KOPT-K1 (cell line): ENCODE measurements at regions not wholly inside any gene's neighbourhood (a gene's known extent, or its start where the extent isn't known, plus 50 kb on each side); places are given as distances from the start of the nearest gene placed in this dataset.

ENCODE experiments used
- H3K27ac ChIP-seq: fragments of 200-600 bp; sonication (generic); 2 replicates; pipeline ENCODE4 v1.5.1; 2016; ENCODE audit warnings: antibody characterized with exemption, mild to moderate bottlenecking, low read depth, low read length; ENCODE audit not compliant: poor library complexity, severe bottlenecking
- H3K36me3 ChIP-seq: fragments of 200-600 bp; sonication (generic); 2 replicates; pipeline ENCODE4 v1.5.1; 2017; ENCODE audit warnings: antibody characterized with exemption, mild to moderate bottlenecking, low read length, moderate library complexity; ENCODE audit not compliant: insufficient read depth
- H3K9me3 ChIP-seq: fragments of 200-600 bp; sonication (generic); 2 replicates; pipeline ENCODE4 v1.5.1; 2017; ENCODE audit warnings: antibody characterized with exemption, low read length, mild to moderate bottlenecking; ENCODE audit not compliant: insufficient read depth, poor library complexity, severe bottlenecking

GRCh38 chr10:78905957-78906308 is 162.8 kb upstream of the ZMIZ1 start:
- no peaks in the 10 kb centered on the region for H3K9me3 ChIP-seq

GRCh38 chr10:78906734-78907390 is 161.9 kb upstream of the ZMIZ1 start:
- Histone ChIP-seq H3K27ac (no peak overlapping the region), H3K36me3 (no peaks in the 10 kb centered on the region), H3K9me3 (no peaks in the 10 kb centered on the region)

More at GRCh38 chr10:78905957-78906308, 162.8 kb upstream of the ZMIZ1 start:
- no peaks in the 10 kb centered on the region for H3K36me3 ChIP-seq
- H3K27ac ChIP-seq: no peak overlapping the region

GRCh38 chr10:78907551-78908211 is 161.1 kb upstream of the ZMIZ1 start:
- Histone ChIP-seq H3K9me3 (no peaks in the 10 kb centered on the region), H3K36me3 (no peaks in the 10 kb centered on the region), H3K27ac (no peak overlapping the region)

GRCh38 chr10:78909221-78909620 is 159.5 kb upstream of the ZMIZ1 start:
- Histone ChIP-seq H3K27ac (no peak overlapping the region), H3K9me3 (no peaks in the 10 kb centered on the region), H3K36me3 (no peaks in the 10 kb centered on the region)

- H3K27ac ChIP-seq: no peak overlapping the region
- H3K9me3 ChIP-seq: no peaks in the 10 kb centered on the region
- no peaks in the 10 kb centered on the region for H3K36me3 ChIP-seq
These were observed 158.7 kb upstream of the ZMIZ1 start for GRCh38 chr10:78910021-78910420.

- Histone ChIP-seq H3K36me3 (no peaks in the 10 kb centered on the region), H3K27ac (no peak overlapping the region)
These were observed 158.3 kb upstream of the ZMIZ1 start for GRCh38 chr10:78910476-78910875.

GRCh38 chr10:78910886-78911285 is 157.9 kb upstream of the ZMIZ1 start:
- Histone ChIP-seq H3K36me3 (no peaks in the 10 kb centered on the region), H3K9me3 (no peaks in the 10 kb centered on the region), H3K27ac (no peak overlapping the region)

More at GRCh38 chr10:78910476-78910875, 158.3 kb upstream of the ZMIZ1 start:
- no peaks in the 10 kb centered on the region for H3K9me3 ChIP-seq

- H3K36me3 ChIP-seq: no peaks in the 10 kb centered on the region
- no peak overlapping the region for H3K27ac ChIP-seq
- H3K9me3 ChIP-seq: no peaks in the 10 kb centered on the region
These were observed 157.0 kb upstream of the ZMIZ1 start for GRCh38 chr10:78911533-78912340.

- H3K27ac ChIP-seq: no peak overlapping the region
- no peaks in the 10 kb centered on the region for H3K36me3 ChIP-seq
- no peaks in the 10 kb centered on the region for H3K9me3 ChIP-seq
These were observed 156.2 kb upstream of the ZMIZ1 start for GRCh38 chr10:78912361-78913218.

- no peaks in the 10 kb centered on the region for H3K36me3 ChIP-seq
- H3K9me3 ChIP-seq: no peaks in the 10 kb centered on the region
- H3K27ac ChIP-seq: no peak overlapping the region
These were observed 155.3 kb upstream of the ZMIZ1 start for GRCh38 chr10:78913219-78914059.

- Histone ChIP-seq H3K9me3 (no peaks in the 10 kb centered on the region), H3K36me3 (no peaks in the 10 kb centered on the region), H3K27ac (no peak overlapping the region)
These were observed 154.7 kb upstream of the ZMIZ1 start for GRCh38 chr10:78914060-78914378.

GRCh38 chr10:78914502-78915189 is 154.1 kb upstream of the ZMIZ1 start:
- no peaks in the 10 kb centered on the region for H3K36me3 ChIP-seq
- H3K9me3 ChIP-seq: no peaks in the 10 kb centered on the region

GRCh38 chr10:78915190-78915518 is 153.6 kb upstream of the ZMIZ1 start:
- H3K36me3 ChIP-seq: no peaks in the 10 kb centered on the region
- no peaks in the 10 kb centered on the region for H3K9me3 ChIP-seq
- H3K27ac ChIP-seq: no peak overlapping the region

More at GRCh38 chr10:78914502-78915189, 154.1 kb upstream of the ZMIZ1 start:
- no peak overlapping the region for H3K27ac ChIP-seq

GRCh38 chr10:78916227-78916626 is 152.5 kb upstream of the ZMIZ1 start:
- Histone ChIP-seq H3K27ac (no peak overlapping the region), H3K36me3 (no peaks in the 10 kb centered on the region), H3K9me3 (no peaks in the 10 kb centered on the region)
